Keratinocyte (primary cell): ENCODE measurements at regions not wholly inside any gene's neighbourhood (a gene's known extent, or its start where the extent isn't known, plus 50 kb on each side); places are given as distances from the start of the nearest gene placed in this dataset.

ENCODE experiments used
- DNase-seq: peaks from one replicate; pipeline ENCODE4 v3.0.0-alpha.2; 2011; ENCODE audit warnings: low read depth, missing footprints, low spot score
- FAIRE-seq: peaks from 2 replicates; lab custom pipeline; 2011; peaks lifted over from hg19 to GRCh38; lab: Jason Lieb, UNC
- H2AFZ ChIP-seq: 2 replicates; pipeline ENCODE4 v1.6.0; 2012; ENCODE audit warnings: low read length, control low read depth, inconsistent platforms; ENCODE audit not compliant: control insufficient read depth
- H3K27ac ChIP-seq: 2 replicates; pipeline ENCODE4 v1.5.1; 2011; ENCODE audit warnings: low read length; ENCODE audit not compliant: control insufficient read depth, insufficient read depth
- H3K27me3 ChIP-seq: 3 replicates; pipeline ENCODE4 v1.6.0; 2011; ENCODE audit warnings: low read length; ENCODE audit not compliant: control insufficient read depth, insufficient read depth; ENCODE audit errors: extremely low read depth
- H3K36me3 ChIP-seq, 2 experiments: 2 replicates in 1 of 2; 3 replicates in 1 of 2; pipeline ENCODE4 v1.5.1; 2011; ENCODE audit warnings: low read length in 2 of 2, mild to moderate bottlenecking in 1 of 2; ENCODE audit not compliant: control insufficient read depth in 2 of 2, insufficient read depth in 2 of 2; ENCODE audit errors: extremely low read depth in 1 of 2
- H3K4me1 ChIP-seq: 3 replicates; pipeline ENCODE4 v1.5.1; 2011; ENCODE audit warnings: low read length; ENCODE audit not compliant: control insufficient read depth, insufficient read depth; ENCODE audit errors: extremely low read depth
- H3K4me2 ChIP-seq: 3 replicates; pipeline ENCODE4 v1.6.0; 2011; ENCODE audit warnings: low read depth, low read length; ENCODE audit not compliant: control insufficient read depth, insufficient read depth; ENCODE audit errors: extremely low read depth
- H3K4me3 ChIP-seq, 3 experiments: fragments of 200-600 bp in 1 of 3; sonication (generic) in 1 of 3; 2 replicates in 2 of 3; 3 replicates in 1 of 3; pipeline ENCODE4 v1.5.1; 2011 to 2016; ENCODE audit warnings: low read length in 3 of 3, mild to moderate bottlenecking in 3 of 3, control low read depth in 2 of 3, inconsistent platforms in 1 of 3, low read depth in 1 of 3, mixed read lengths in 1 of 3, mixed run types in 1 of 3, moderate library complexity in 1 of 3; ENCODE audit not compliant: control insufficient read depth in 2 of 3, insufficient read depth in 2 of 3; ENCODE audit errors: extremely low read depth in 1 of 3
- H3K79me2 ChIP-seq: 2 replicates; pipeline ENCODE4 v1.6.0; 2012; ENCODE audit warnings: low read length; ENCODE audit not compliant: control insufficient read depth, insufficient read depth
- H3K9ac ChIP-seq: 3 replicates; pipeline ENCODE4 v1.6.0; 2011; ENCODE audit warnings: low read length; ENCODE audit not compliant: control insufficient read depth, insufficient read depth; ENCODE audit errors: extremely low read depth
- H3K9me1 ChIP-seq: 3 replicates; pipeline ENCODE4 v1.6.0; 2011; ENCODE audit warnings: low read length; ENCODE audit not compliant: control insufficient read depth, insufficient read depth; ENCODE audit errors: extremely low read depth
- H3K9me3 ChIP-seq: 2 replicates; pipeline ENCODE4 v1.5.1; 2012; ENCODE audit warnings: low read depth, low read length; ENCODE audit not compliant: control insufficient read depth
- H4K20me1 ChIP-seq: 3 replicates; pipeline ENCODE4 v1.6.0; 2011; ENCODE audit warnings: low read length; ENCODE audit not compliant: control insufficient read depth, insufficient read depth; ENCODE audit errors: extremely low read depth
- EZH2 ChIP-seq: IDR thresholded peaks from one replicate; pipeline ENCODE4 v1.6.1; 2012; ENCODE audit warnings: inconsistent platforms, mild to moderate bottlenecking, low read length, moderate library complexity
- dilution Hi-C: fragments of 300-500 bp; cut with MboI; formaldehyde crosslinking; loops from one replicate; pipeline ENCODE4 v1.7.0; 2020; ENCODE audit warnings: low sequenced_read_pairs; ENCODE audit not compliant: extremely low pct_ligation_motif_present
- TF ChIP-seq, protein P1 (sequence below), 3 experiments: IDR thresholded peaks in 1 of 3; conservative IDR thresholded peaks in 1 of 3; optimal IDR thresholded peaks in 1 of 3; 2 replicates in 2 of 3; 3 replicates in 1 of 3; pipeline versions ENCODE3 to v1.5.1; 2011; ENCODE audit warnings: low read length in 3 of 3, mild to moderate bottlenecking in 3 of 3, moderate library complexity in 2 of 3, control low read depth in 1 of 3, inconsistent platforms in 1 of 3; ENCODE audit not compliant: insufficient read depth in 2 of 3; ENCODE audit errors: extremely low read depth in 1 of 3

DNA sequence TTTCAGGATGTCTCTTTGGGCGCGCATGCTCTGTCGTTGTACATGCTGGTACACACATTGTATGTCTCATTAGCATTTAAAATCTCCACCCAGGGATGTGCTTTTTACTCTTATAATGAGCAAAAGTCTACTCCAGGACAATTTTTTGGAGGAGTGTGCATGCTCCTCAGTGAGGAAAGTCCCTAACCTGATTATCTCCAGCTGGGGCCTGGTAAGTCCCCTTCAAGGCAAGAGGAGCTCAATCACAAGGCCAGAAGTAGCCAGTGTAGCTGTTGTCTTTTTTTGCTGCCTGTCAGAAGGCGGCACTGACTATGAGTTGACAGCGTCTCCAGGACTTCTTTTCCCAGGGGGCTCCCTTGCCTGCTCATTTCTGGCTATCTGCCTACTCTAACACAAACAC is 218.3 kb upstream of the CNTN1 start:
- dilution Hi-C loops = no loop called here
- no peaks in the 10 kb centered on the region for H3K9me1 ChIP-seq
- FAIRE-seq = no peak

DNA sequence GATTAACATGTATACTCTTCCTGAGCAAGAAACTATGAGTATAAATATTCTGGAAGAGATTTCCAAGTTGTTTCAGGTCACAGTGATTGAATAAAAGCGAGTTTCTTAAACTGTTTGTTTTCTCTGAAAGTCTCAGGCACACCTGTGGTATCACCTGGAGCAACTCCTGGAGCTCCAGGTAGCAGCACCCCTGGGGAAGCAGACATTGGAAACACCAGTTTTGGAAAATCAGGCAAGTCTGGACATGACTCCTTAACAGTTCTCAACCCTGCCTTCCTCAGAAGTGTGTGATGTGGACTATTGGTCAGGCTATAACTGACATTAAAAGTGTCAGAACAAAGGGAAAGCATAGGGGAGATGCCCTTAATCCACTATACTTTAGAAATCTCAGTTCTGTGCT is 217.6 kb upstream of the CNTN1 start:
- no peak overlapping the region for H3K27ac ChIP-seq
- no peaks in the 10 kb centered on the region for H3K27me3 ChIP-seq
- no peak overlapping the region for H2AFZ ChIP-seq
- no peaks in the 10 kb centered on the region for H3K9me1 ChIP-seq
- no peak overlapping the region for H3K9ac ChIP-seq
- FAIRE-seq (peak; percentile 77), DNase-seq (no peak)
- dilution Hi-C loops = no loop called here
- H3K36me3 ChIP-seq = no peaks in the 10 kb centered on the region
- H3K79me2 ChIP-seq = no peaks in the 10 kb centered on the region
- no peak for TF ChIP-seq EZH2
- TF ChIP-seq, protein P1, sequence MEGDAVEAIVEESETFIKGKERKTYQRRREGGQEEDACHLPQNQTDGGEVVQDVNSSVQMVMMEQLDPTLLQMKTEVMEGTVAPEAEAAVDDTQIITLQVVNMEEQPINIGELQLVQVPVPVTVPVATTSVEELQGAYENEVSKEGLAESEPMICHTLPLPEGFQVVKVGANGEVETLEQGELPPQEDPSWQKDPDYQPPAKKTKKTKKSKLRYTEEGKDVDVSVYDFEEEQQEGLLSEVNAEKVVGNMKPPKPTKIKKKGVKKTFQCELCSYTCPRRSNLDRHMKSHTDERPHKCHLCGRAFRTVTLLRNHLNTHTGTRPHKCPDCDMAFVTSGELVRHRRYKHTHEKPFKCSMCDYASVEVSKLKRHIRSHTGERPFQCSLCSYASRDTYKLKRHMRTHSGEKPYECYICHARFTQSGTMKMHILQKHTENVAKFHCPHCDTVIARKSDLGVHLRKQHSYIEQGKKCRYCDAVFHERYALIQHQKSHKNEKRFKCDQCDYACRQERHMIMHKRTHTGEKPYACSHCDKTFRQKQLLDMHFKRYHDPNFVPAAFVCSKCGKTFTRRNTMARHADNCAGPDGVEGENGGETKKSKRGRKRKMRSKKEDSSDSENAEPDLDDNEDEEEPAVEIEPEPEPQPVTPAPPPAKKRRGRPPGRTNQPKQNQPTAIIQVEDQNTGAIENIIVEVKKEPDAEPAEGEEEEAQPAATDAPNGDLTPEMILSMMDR (optimal IDR thresholded peaks at IDR 0.05 in 1 of 3, IDR thresholded peaks at IDR 0.05 in 1 of 3, conservative IDR thresholded peaks at IDR 0.05 in 1 of 3; ENCODE audit: extremely low read depth in 1 of 3, insufficient read depth in 2 of 3, low read length in 3 of 3) = no peak
- H3K9me3 ChIP-seq = no peaks in the 10 kb centered on the region
- H3K4me2 ChIP-seq = no peak overlapping the region
- no peak overlapping the region for H3K4me3 ChIP-seq
- H3K4me1 ChIP-seq = peaks cover 6% of the 10 kb centered on the region
- no peaks in the 10 kb centered on the region for H4K20me1 ChIP-seq

More for the DNA sequence above, 218.3 kb upstream of the CNTN1 start:
- H2AFZ ChIP-seq = no peak overlapping the region
- no peak overlapping the region for H3K4me3 ChIP-seq
- H3K79me2 ChIP-seq = no peaks in the 10 kb centered on the region
- DNase-seq = no peak
- H3K9ac ChIP-seq = no peak overlapping the region
- H3K9me3 ChIP-seq = no peaks in the 10 kb centered on the region
- no peak overlapping the region for H3K4me2 ChIP-seq
- TF ChIP-seq, protein P1 (optimal IDR thresholded peaks at IDR 0.05 in 1 of 3, IDR thresholded peaks at IDR 0.05 in 1 of 3, conservative IDR thresholded peaks at IDR 0.05 in 1 of 3; ENCODE audit: extremely low read depth in 1 of 3, insufficient read depth in 2 of 3, low read length in 3 of 3) = no peak
- no peak for TF ChIP-seq EZH2
- H4K20me1 ChIP-seq = no peaks in the 10 kb centered on the region
- H3K36me3 ChIP-seq = no peaks in the 10 kb centered on the region
- H3K4me1 ChIP-seq = peaks cover 6% of the 10 kb centered on the region
- no peak overlapping the region for H3K27ac ChIP-seq
- no peaks in the 10 kb centered on the region for H3K27me3 ChIP-seq
